GM12872 (cell line): ENCODE measurements at regions not wholly inside any gene's neighbourhood (a gene's known extent, or its start where the extent isn't known, plus 50 kb on each side); places are given as distances from the start of the nearest gene placed in this dataset.

Experiments used
- CTCF ChIP-seq: IDR thresholded peaks from 3 replicates; pipeline ENCODE4 v1.5.1; 2011; ENCODE audit warnings: low read depth, mild to moderate bottlenecking, low read length, moderate library complexity; ENCODE audit not compliant: insufficient read depth

- no peak for TF ChIP-seq CTCF
Observed at GRCh38 chr18:73626221-73626620, 521.4 kb downstream of the FBXO15 start.

GRCh38 chr18:73621091-73621490, 526.5 kb downstream of the FBXO15 start:
- TF ChIP-seq CTCF = no peak

GRCh38 chr18:73617981-73618380, 529.7 kb downstream of the FBXO15 start:
- no peak for TF ChIP-seq CTCF

- no peak for TF ChIP-seq CTCF
Observed at GRCh38 chr18:73615506-73615905, 532.1 kb downstream of the FBXO15 start.

- no peak for TF ChIP-seq CTCF
Observed at GRCh38 chr18:73614812-73615211, 532.8 kb downstream of the FBXO15 start.

GRCh38 chr18:73613706-73614340, 533.8 kb downstream of the FBXO15 start:
- no peak for TF ChIP-seq CTCF

- TF ChIP-seq CTCF = no peak
Observed at GRCh38 chr18:73597832-73598615, 549.6 kb downstream of the FBXO15 start.
